ENCODE measurements at regions not wholly inside any gene's neighbourhood (a gene's known extent, or its start where the extent isn't known, plus 50 kb on each side); places are given as distances from the start of the nearest gene placed in this dataset.

DNA sequence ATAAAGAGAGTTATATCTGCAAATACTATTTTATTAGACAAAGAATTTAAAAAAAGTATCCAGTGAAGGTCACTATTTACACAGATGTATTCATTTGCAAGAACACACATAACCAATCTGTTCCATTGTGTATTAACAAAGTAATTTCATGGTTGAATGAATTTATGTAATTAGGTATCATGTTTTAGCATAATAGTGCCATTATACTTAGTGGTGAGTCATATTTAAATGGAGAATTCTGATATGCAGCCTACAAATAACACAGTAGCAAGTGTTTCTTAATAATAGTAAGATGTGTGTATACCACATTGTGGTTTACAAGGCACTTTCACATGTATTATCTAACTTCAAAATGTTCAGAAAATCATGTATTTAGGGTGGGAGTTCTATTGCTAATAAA, 1028.5 kb upstream of the ACO1 start:
- no peaks in the 10 kb centered on the region for H3K9me2 ChIP-seq (ENCODE audit: low read depth, low read length)
- no peaks in the 10 kb centered on the region for H4K20me1 ChIP-seq (ENCODE audit: insufficient read depth, low read length)
- no peak overlapping the region for H3K4me3 ChIP-seq (ENCODE audit: low read depth, low read length, poor library complexity, severe bottlenecking)
- no peak overlapping the region for H3K4me2 ChIP-seq (ENCODE audit: low read length)
- H3K9me3 ChIP-seq (ENCODE audit: low read length): no peaks in the 10 kb centered on the region
- no peak overlapping the region for H3K9ac ChIP-seq (ENCODE audit: low read length)
- H3K27me3 ChIP-seq (ENCODE audit: insufficient read depth, low read length): no peaks in the 10 kb centered on the region
- TF ChIP-seq, protein P1, sequence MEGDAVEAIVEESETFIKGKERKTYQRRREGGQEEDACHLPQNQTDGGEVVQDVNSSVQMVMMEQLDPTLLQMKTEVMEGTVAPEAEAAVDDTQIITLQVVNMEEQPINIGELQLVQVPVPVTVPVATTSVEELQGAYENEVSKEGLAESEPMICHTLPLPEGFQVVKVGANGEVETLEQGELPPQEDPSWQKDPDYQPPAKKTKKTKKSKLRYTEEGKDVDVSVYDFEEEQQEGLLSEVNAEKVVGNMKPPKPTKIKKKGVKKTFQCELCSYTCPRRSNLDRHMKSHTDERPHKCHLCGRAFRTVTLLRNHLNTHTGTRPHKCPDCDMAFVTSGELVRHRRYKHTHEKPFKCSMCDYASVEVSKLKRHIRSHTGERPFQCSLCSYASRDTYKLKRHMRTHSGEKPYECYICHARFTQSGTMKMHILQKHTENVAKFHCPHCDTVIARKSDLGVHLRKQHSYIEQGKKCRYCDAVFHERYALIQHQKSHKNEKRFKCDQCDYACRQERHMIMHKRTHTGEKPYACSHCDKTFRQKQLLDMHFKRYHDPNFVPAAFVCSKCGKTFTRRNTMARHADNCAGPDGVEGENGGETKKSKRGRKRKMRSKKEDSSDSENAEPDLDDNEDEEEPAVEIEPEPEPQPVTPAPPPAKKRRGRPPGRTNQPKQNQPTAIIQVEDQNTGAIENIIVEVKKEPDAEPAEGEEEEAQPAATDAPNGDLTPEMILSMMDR (IDR thresholded peaks at IDR 0.05; ENCODE audit: low read length): no peak
- no peak for TF ChIP-seq EZH2 (IDR thresholded peaks at IDR 0.05; ENCODE audit: borderline replicate concordance, low read length)
- H3K4me1 ChIP-seq (ENCODE audit: insufficient read depth, low read length, severe bottlenecking): no peaks in the 10 kb centered on the region
- no peak overlapping the region for H2AFZ ChIP-seq (ENCODE audit: low read length)
- no peaks in the 10 kb centered on the region for H3K79me2 ChIP-seq (ENCODE audit: insufficient read depth, low read length)
- H3K27ac ChIP-seq (ENCODE audit: low read depth, low read length, poor library complexity, severe bottlenecking): no peak overlapping the region
- H3K36me3 ChIP-seq (ENCODE audit: insufficient read depth, low read length): no peaks in the 10 kb centered on the region
- no peaks in the 10 kb centered on the region for H3F3A ChIP-seq (ENCODE audit: insufficient read depth, low read length)

DNA sequence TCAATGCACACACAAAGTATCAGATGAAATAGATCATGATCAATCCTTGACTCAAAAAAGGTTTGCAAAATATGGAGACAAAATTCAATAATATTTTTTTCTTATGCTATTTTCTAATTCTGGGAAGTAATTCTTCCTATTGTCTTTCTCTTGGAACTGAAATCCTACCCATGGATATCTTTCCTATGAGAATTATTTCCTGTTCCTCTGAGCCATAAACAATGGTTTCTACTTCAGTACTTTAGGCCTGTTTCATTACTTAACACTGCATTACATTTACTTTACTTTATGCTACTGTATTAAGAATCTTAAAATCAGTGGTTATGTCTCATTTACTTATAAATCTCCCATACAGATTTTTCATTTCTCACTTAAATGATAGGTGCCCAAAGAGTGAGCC, 1025.4 kb upstream of the ACO1 start:
- Histone ChIP-seq H3K27me3 (ENCODE audit: insufficient read depth, low read length) (no peaks in the 10 kb centered on the region), H3K9me3 (ENCODE audit: low read length) (no peaks in the 10 kb centered on the region), H3F3A (ENCODE audit: insufficient read depth, low read length) (no peaks in the 10 kb centered on the region), H4K20me1 (ENCODE audit: insufficient read depth, low read length) (no peaks in the 10 kb centered on the region), H3K9ac (ENCODE audit: low read length) (no peak overlapping the region), H3K27ac (ENCODE audit: low read depth, low read length, poor library complexity, severe bottlenecking) (no peak overlapping the region), H3K4me3 (ENCODE audit: low read depth, low read length, poor library complexity, severe bottlenecking) (no peak overlapping the region), H2AFZ (ENCODE audit: low read length) (no peak overlapping the region), H3K79me2 (ENCODE audit: insufficient read depth, low read length) (no peaks in the 10 kb centered on the region), H3K4me2 (ENCODE audit: low read length) (no peak overlapping the region), H3K4me1 (ENCODE audit: insufficient read depth, low read length, severe bottlenecking) (no peaks in the 10 kb centered on the region), H3K9me2 (ENCODE audit: low read depth, low read length) (no peaks in the 10 kb centered on the region), H3K36me3 (ENCODE audit: insufficient read depth, low read length) (no peaks in the 10 kb centered on the region; the same call in 1 of the 2 replicates)
- TF ChIP-seq EZH2 (IDR thresholded peaks at IDR 0.05; ENCODE audit: borderline replicate concordance, low read length): no peak
- TF ChIP-seq, protein P1 (IDR thresholded peaks at IDR 0.05; ENCODE audit: low read length): no peak

DNA sequence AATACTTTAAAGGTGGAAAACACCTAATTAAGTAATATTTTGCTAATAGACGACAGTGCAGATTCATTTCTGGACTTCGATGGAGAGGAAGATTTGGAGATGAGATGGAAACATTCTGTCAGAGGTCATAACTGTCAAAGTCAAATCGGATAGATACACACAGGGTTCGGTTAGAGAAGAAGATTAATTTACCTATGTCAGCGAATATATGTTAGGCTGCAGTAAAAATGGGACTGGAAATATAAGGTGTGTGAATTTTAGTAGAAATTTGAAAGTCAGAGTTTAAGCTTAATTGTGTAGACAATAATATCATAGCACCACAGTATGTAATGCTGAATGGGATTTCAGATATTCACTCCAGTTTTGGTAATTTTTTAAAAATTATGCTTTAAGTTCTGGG, 1020.3 kb upstream of the ACO1 start:
- Histone ChIP-seq H3K79me2 (ENCODE audit: insufficient read depth, low read length) (no peaks in the 10 kb centered on the region), H3K4me1 (ENCODE audit: insufficient read depth, low read length, severe bottlenecking) (no peaks in the 10 kb centered on the region), H3K36me3 (ENCODE audit: insufficient read depth, low read length) (no peaks in the 10 kb centered on the region; the same call in 1 of the 2 replicates), H3K4me3 (ENCODE audit: low read depth, low read length, poor library complexity, severe bottlenecking) (no peak overlapping the region), H3K9me3 (ENCODE audit: low read length) (no peaks in the 10 kb centered on the region), H3K27me3 (ENCODE audit: insufficient read depth, low read length) (no peaks in the 10 kb centered on the region), H3K27ac (ENCODE audit: low read depth, low read length, poor library complexity, severe bottlenecking) (no peak overlapping the region), H2AFZ (ENCODE audit: low read length) (no peak overlapping the region), H3K4me2 (ENCODE audit: low read length) (no peak overlapping the region), H3K9me2 (ENCODE audit: low read depth, low read length) (no peaks in the 10 kb centered on the region), H3K9ac (ENCODE audit: low read length) (no peak overlapping the region), H3F3A (ENCODE audit: insufficient read depth, low read length) (no peaks in the 10 kb centered on the region), H4K20me1 (ENCODE audit: insufficient read depth, low read length) (no peaks in the 10 kb centered on the region)
- TF ChIP-seq, protein P1 (IDR thresholded peaks at IDR 0.05; ENCODE audit: low read length): no peak
